Stimulated activated CD4-positive, alpha-beta T cell treated with anti-CD3 and anti-CD28 coated beads, Interleukin-12 subunit alpha, Interleukin-12 subunit beta, amount 100 ng/mL, for 4 hours (primary cell): ENCODE measurements at regions not wholly inside any gene's neighbourhood (a gene's known extent, or its start where the extent isn't known, plus 50 kb on each side); places are given as distances from the start of the nearest gene placed in this dataset.
"Not testable (repeated sequence)": the region's sequence is repeated elsewhere in the genome, so short reads cannot be mapped to it uniquely, and the experiment has no call there.

Experiments used
- DNase-seq: peaks from one replicate; pipeline ENCODE4 v3.0.0-alpha.2; 2020

GRCh38 chr1:115531631-115532264, 110.0 kb upstream of the VANGL1 start:
- DNase-seq, result no peak

GRCh38 chr1:115530407-115530806, 111.4 kb upstream of the VANGL1 start:
- DNase-seq, result no peak

DNA sequence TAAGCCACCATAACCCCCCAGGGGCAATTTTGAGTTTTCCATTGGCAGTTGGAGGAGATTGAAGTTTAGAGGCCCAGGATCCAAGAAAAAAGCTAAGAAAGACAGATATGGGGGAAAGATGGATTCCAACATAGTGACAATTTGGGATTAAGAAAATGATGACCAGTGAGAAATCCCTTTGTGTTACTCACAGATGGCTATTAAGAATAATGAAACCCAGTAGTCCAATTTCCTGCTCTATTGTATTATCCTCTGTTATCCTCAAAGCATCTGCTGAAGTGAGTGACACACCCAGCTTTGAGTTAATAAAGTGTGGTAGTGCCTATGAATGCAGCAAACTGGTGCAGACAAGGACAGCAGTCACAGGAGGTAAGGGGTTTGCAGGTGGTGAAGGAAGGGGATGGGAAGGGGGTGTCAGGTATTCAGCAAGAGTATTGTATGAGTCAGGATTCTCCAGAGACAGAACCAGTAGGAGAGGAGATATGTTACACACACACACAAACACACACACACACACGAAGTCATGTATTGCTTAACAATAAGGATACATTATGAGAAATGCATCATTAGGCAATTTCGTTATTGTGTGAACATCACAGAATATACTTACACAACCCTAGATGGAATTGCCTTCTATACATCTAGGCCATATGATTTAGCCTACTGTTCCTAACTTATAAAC, 112.4 kb upstream of the VANGL1 start:
- no peak for DNase-seq

DNA sequence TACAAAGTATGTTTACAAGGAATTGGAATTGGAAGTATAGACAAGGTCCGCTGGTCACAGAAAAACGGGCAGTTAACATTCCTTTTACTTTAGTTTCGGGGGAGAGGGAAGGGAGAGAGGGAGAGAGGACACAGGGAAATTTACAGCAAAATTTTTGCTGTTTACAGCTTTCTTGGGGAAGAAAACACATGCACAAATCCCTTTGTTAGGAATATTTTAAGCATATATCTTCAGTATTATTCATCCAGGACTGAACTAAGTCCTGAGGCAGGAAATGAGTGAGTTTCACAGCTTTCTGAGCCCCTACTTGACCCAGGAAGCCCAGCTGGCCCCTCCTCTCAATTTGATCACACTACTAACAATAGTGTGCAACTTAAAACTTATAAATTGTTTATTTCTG, 113.4 kb upstream of the VANGL1 start:
- not testable (repeated sequence) for DNase-seq

DNA sequence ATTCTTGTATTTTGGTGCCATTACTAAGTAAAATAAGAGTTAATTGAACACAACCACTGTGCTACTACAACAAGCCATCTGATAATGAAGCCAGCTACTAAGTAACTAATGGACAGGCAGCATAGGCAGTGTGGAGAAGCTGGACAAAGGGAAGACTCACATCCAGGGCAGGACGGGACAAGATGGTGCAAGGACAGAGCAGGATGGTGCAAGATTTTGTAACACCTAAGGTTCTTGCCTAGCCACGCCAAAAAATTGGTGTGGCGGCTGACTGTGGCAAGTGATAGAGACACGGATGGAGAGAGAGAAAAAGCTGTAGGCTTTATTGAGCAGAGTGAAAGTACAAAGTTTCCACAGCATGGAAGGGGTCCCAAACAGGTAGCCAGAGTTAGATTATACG, 114.0 kb upstream of the VANGL1 start:
- no peak for DNase-seq

GRCh38 chr1:115526900-115527299, 114.9 kb upstream of the VANGL1 start:
- DNase-seq, result no peak

GRCh38 chr1:115524236-115524635, 117.5 kb upstream of the VANGL1 start:
- no peak for DNase-seq

GRCh38 chr1:115522386-115522785, 119.4 kb upstream of the VANGL1 start:
- DNase-seq, result no peak

DNA sequence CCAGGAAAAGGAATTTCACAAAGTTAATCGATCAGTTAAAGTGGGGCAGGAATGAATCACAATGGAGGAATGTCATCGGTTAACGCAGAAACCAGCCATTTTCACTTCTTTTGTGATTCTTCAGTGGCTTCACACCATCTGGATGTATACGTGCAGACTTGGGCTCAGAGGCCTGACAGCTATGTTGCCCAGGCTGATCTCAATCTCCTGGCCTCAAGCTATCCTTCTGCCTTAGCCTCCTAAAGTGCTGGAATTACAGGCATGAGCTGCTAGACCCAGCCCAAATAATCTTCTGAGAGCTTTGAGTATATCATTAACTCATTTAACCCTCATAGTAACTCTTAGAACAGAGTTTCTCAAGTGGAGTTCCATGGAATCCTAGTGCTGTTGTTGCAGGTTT, 126.5 kb upstream of the VANGL1 start:
- DNase-seq, result no peak

DNA sequence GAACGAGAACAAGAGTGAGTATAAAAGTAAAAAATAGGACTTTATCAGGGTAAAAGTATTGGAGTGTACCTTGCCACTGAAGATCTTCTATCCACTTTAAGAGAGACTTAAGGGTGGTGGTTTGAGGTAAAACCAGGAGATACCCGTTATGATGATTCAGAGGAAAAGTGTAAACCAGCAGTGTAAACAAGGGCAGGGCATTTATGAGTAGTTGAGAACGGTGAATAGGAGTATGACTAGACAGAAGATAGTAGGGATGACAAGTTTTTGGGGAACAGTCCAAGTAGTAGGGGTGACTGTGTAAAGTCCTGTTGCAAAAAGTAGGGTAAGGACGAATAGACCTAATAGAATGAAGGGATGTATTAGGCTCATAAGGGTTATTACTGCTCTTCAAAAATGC, 131.5 kb upstream of the VANGL1 start:
- not testable (repeated sequence) for DNase-seq

GRCh38 chr1:115507901-115508300, 133.9 kb upstream of the VANGL1 start:
- no peak for DNase-seq

- no peak for DNase-seq
These were observed 134.7 kb upstream of the VANGL1 start for GRCh38 chr1:115506924-115507589.

DNA sequence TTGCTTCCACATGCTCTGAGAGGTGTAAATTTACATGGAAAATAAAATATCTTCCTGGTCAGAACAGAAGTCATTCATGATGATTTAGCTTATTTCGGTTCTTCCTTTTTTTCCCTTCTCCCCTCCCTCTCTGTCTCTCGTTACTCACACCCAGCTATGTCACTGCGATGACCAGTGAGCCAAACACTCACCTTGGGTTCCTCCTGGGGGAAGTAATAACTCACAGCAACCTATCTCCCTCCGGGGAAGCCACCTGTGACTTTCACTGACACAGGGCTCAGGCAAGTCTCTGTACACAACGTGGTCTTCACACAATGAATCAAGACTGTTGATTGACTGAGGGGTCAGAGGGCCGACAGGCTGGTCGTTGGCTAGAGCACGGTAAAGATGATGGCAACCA, 135.3 kb upstream of the VANGL1 start:
- DNase-seq, result no peak

- DNase-seq, result no peak
These were observed 136.6 kb upstream of the VANGL1 start for GRCh38 chr1:115505148-115505571.

DNA sequence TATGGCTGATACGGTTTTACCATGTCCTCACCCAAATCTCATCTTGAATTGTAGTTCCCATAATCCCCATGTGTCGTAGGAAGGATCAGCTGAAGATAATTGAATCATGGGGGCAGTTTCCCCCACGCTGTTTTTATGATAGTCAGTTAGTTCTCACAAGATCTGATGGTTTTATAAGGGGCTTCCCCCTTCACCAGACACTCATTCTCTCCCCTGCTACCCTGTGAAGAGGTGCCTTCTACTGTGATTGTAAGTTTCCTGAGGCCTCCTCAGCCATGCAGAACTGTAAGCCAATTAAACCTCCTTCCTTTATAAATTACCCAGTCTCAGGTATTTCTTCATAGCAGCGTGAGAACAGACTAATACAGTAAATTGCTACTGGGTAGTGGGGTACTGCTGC, 139.6 kb upstream of the VANGL1 start:
- DNase-seq, result not testable (repeated sequence)

GRCh38 chr1:115501476-115501875, 140.3 kb upstream of the VANGL1 start:
- no peak for DNase-seq

GRCh38 chr1:115499253-115499652, 142.5 kb upstream of the VANGL1 start:
- DNase-seq, result no peak

DNA sequence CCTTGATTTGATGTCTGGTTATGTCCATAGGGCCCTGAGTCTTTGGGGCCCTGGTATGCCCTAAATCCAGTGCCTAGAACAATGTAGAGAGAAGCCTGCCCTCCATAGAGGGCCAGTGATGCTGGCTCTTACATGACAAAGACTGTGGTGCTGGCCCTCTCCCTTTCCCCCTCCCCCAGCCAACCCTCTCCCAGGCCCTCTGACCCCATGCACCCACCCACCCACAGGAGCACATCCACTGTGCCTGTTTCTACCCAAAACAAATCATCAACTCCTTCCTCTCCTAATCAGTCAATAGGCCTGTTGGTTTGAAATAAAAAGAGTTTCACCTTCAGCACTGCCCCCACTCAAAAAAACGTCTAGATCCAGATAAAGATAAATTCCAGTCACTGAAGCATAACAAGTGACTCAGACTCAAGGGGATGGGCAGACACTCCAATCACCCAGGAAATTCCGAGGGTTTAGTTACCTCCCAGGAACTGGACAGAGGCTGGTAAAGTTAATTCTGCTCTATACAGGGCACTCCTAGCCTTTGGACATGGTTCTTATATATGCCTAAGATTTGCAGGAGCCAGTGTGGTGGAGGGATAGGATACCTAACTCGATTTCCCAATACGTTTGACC, 144.8 kb upstream of the VANGL1 start:
- DNase-seq, result no peak

GRCh38 chr1:115495625-115496024, 146.1 kb upstream of the VANGL1 start:
- DNase-seq, result no peak

DNA sequence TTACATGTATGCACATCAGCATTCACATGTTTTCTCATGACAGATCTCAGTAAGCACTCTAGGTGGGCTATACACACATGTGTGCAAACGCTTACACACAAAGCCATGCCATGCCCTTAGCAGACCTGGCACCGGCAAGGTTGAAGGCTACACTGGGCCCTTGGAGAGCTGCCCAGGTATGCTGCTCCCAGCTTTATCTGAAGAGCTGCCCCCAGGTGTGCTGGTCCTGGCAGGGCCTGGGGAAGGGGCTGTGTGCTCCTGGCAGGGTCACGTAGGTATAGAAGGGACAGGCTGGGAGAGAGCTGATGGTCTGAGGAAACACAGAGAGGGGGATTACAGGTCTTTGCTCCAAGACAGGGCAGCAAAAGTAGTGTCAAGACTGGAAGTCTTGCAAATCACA, 146.7 kb upstream of the VANGL1 start:
- DNase-seq, result no peak

DNA sequence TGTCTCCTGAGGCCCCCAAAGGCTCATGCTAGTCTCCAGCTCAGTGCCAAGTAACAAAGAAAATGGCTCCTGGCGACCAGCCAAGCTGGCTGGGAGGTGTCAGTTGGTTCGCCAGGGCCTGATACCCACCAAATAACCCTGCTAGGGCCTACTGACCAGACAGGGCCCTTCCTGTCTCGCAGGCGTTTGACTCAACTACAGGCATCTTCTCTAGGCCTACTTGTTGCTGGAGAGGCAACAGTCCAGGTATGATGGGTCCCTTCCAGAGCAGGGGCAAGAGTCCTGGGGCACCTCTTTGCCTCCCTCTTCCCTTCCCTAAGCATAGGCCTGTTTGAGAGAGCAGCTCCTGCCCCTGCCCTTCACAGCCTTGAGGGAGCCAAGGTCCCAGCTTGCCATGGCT, 147.9 kb upstream of the VANGL1 start:
- DNase-seq, result no peak

DNA sequence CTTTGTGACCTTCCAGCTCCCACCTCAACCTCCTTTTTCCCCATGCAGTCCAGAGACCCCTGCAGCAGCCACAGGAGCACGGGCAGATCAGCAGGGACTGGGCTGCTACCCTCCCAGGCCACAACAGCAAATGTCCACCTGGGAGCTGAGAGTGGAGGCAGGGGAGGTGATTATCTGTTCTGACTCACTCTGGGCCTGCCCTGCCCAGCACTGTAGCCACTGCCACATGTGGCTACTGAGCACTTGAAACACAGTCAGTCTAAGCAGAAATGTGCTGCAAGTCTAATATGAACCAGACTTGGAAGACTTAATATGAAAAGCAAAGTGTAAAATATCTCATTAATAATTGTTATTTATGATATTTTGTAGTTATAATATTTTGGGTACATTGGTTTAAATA, 148.9 kb upstream of the VANGL1 start:
- no peak for DNase-seq

- DNase-seq, result no peak
These were observed 149.7 kb upstream of the VANGL1 start for GRCh38 chr1:115492019-115492595.
